H1 (cell line): ENCODE measurements at regions not wholly inside any gene's neighbourhood (a gene's known extent, or its start where the extent isn't known, plus 50 kb on each side); places are given as distances from the start of the nearest gene placed in this dataset.

ENCODE experiments used
- KDM1A ChIP-seq: fragments of 200-600, 300-600 bp; sonication (generic); IDR thresholded peaks from 2 replicates; pipeline ENCODE4 v1.7.1; 2016; ENCODE audit warnings: mild to moderate bottlenecking, low read length, borderline replicate concordance

DNA sequence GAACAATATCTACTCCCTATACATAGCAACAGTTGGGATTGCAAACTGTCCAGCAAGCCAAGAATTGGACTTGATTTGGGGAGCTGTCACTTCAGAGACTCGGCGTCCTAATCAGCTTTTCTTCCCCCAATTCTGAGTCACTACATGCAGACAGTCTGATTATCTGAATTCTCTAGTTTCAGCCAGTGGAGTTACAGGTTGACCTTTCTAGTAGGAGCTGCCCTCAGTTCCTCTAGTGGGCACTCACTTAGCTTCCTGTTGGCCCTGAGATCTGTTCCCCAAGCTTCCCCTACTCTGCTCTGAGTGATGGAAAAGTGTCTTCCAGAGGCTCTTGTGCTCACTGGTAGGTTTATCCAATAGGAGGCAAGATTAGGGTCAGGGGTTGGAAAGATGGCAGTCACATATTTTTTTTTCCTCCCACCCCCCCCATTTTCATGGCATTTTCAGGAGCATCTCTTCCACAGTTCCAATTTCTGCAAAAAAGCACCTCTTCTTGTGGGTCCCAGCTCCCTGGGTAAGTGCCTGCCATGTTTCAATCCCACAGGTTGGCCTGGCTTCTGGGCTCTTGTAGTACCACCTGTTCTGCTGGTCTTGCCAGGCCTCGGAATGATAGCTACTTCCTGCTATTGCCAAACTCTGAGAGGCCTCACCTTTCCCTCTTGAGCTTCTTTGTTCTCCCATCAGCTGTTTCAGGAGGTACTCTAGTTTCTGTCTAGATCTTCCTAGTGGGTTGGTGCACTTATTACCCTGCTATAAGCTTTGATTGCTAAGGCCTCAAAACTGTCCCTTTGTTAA is 182.2 kb downstream of the RAP2B start (continued):
- TF ChIP-seq KDM1A, result no peak
